HAP-1 (cell line): ENCODE measurements at regions not wholly inside any gene's neighbourhood (a gene's known extent, or its start where the extent isn't known, plus 50 kb on each side); places are given as distances from the start of the nearest gene placed in this dataset.

Experiments
- DNase-seq, 2 experiments: peaks; one replicate each; pipeline ENCODE4 v3.0.0-alpha.2; 2016 to 2020; ENCODE audit warnings: low spot score in 2 of 2
- H3K27me3 ChIP-seq: fragments of 250-450 bp; sonication (Bioruptor Pico); 2 replicates; pipeline ENCODE4 v1.5.1; 2020; ENCODE audit warnings: low read depth, mild to moderate bottlenecking, moderate library complexity
- H3K36me3 ChIP-seq: fragments of 250-450 bp; sonication (Bioruptor Pico); replicated peaks from 2 replicates; pipeline ENCODE4 v1.5.1; 2020; ENCODE audit warnings: mild to moderate bottlenecking
- H3K4me1 ChIP-seq: fragments of 250-450 bp; sonication (Bioruptor Pico); 2 replicates; pipeline ENCODE4 v1.5.1; 2020; ENCODE audit warnings: mild to moderate bottlenecking
- H3K4me3 ChIP-seq: fragments of 250-450 bp; sonication (Bioruptor Pico); 2 replicates; pipeline ENCODE4 v1.5.1; 2020; ENCODE audit warnings: mild to moderate bottlenecking, moderate library complexity
- H3K9me3 ChIP-seq: fragments of 250-450 bp; sonication (Bioruptor Pico); 2 replicates; pipeline ENCODE4 v1.5.1; 2020; ENCODE audit warnings: mild to moderate bottlenecking, moderate library complexity
- in situ Hi-C: fragments of 300-500 bp; cut with MboI; formaldehyde crosslinking; loops from 3 replicates; pipeline ENCODE4 v1.14.3; 2020; ENCODE audit warnings: low sequenced_read_pairs, inconsistent platforms, mixed read lengths

DNA sequence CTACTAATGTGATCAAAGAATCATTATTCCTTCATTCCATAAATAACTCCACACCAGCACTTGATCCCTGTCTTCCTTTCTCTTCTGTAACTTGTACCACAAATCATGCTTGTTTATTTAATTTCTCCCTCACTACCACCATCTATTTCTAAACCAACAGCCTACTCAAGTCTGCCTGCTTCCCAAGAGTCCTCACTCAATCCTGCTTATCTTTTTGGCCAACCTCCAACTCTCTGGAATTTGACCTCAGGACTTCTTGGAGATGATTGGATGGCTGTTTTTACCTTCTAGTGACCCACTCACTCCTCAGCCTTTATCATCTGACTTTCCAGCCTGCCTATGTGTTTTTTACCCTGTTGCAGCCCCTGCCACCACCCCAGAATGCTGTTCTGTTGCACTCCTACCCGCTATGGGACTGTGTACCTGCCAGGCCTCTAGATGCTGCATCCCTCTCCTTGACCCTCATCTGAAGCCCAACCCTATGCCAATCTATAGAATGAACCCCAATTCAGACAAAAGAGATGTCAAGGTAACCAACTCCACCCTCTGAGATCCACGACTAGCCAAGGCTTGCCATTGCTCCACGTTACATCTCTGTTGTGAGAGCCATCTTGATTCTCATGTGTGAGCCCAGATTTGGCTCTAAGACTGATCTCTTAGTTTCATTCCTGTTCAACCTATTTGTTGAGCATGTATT, 150.2 kb upstream of the PLEKHG7 start:
- H3K9me3 ChIP-seq: no peaks in the 10 kb centered on the region
- no peak for DNase-seq
- in situ Hi-C loops: loop anchor here (25.0 kb wide), 1 partner anchor 1165 kb away; no protein-coding TSS in a partner anchor
- H3K27me3 ChIP-seq: no peaks in the 10 kb centered on the region
- no peaks in the 10 kb centered on the region for H3K36me3 ChIP-seq
- no peaks in the 10 kb centered on the region for H3K4me1 ChIP-seq
- H3K4me3 ChIP-seq: no peak overlapping the region

- no peaks in the 10 kb centered on the region for H3K4me1 ChIP-seq
- in situ Hi-C loops: loop anchor here (25.0 kb wide), 1 partner anchor 1165 kb away; no protein-coding TSS in a partner anchor
- DNase-seq: no peak
- no peaks in the 10 kb centered on the region for H3K27me3 ChIP-seq
- no peaks in the 10 kb centered on the region for H3K9me3 ChIP-seq
- H3K36me3 ChIP-seq: no peaks in the 10 kb centered on the region
- H3K4me3 ChIP-seq: no peak overlapping the region
Measured at GRCh38 chr12:92551853-92552397, 150.9 kb upstream of the PLEKHG7 start.

DNA sequence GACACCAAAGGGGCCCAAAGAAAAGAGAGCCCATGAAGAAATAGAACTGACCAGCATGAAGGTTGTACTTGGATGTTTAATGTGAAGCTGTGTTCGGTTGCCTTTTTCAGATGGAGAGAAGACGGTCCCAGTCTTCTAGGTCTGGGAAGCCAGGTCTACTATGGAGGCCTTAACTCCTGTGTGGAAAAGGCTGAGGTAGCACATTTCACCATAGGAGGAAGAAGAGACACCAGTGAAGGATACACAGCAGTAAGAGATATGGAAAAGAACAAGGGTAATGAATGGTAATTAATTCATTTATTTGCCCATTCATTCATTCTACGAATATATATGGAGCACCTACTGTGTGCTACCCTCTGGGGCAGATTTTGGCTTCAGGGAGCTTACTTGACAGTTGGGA, 151.6 kb upstream of the PLEKHG7 start:
- in situ Hi-C loops: loop anchor here (25.0 kb wide), 1 partner anchor 1164 kb away; no protein-coding TSS in a partner anchor
- no peak for DNase-seq

GRCh38 chr12:92550661-92551060, 152.1 kb upstream of the PLEKHG7 start:
- no peaks in the 10 kb centered on the region for H3K36me3 ChIP-seq
- in situ Hi-C loops: loop anchor here (25.0 kb wide), 1 partner anchor 1163 kb away; no protein-coding TSS in a partner anchor

More for the DNA sequence above, 151.6 kb upstream of the PLEKHG7 start:
- H3K36me3 ChIP-seq: no peaks in the 10 kb centered on the region
- no peak overlapping the region for H3K4me3 ChIP-seq
- no peaks in the 10 kb centered on the region for H3K27me3 ChIP-seq
- H3K4me1 ChIP-seq: no peaks in the 10 kb centered on the region
- H3K9me3 ChIP-seq: no peaks in the 10 kb centered on the region

GRCh38 chr12:92550254-92550653, 152.5 kb upstream of the PLEKHG7 start:
- no peaks in the 10 kb centered on the region for H3K9me3 ChIP-seq
- in situ Hi-C loops: loop anchor here (25.0 kb wide), 1 partner anchor 1163 kb away; no protein-coding TSS in a partner anchor

More at GRCh38 chr12:92550661-92551060, 152.1 kb upstream of the PLEKHG7 start:
- Histone ChIP-seq H3K4me3 (no peak overlapping the region), H3K9me3 (no peaks in the 10 kb centered on the region), H3K4me1 (no peaks in the 10 kb centered on the region), H3K27me3 (no peaks in the 10 kb centered on the region)
- DNase-seq: no peak

GRCh38 chr12:92549516-92549915, 153.3 kb upstream of the PLEKHG7 start:
- no peak overlapping the region for H3K4me3 ChIP-seq
- no peaks in the 10 kb centered on the region for H3K36me3 ChIP-seq
- no peak for DNase-seq
- in situ Hi-C loops: no loop called here
- H3K4me1 ChIP-seq: no peaks in the 10 kb centered on the region
- no peaks in the 10 kb centered on the region for H3K27me3 ChIP-seq
- H3K9me3 ChIP-seq: no peaks in the 10 kb centered on the region

More at GRCh38 chr12:92550254-92550653, 152.5 kb upstream of the PLEKHG7 start:
- Histone ChIP-seq H3K4me3 (no peak overlapping the region), H3K36me3 (no peaks in the 10 kb centered on the region), H3K27me3 (no peaks in the 10 kb centered on the region), H3K4me1 (no peaks in the 10 kb centered on the region)
- no peak for DNase-seq

- Histone ChIP-seq H3K9me3 (no peaks in the 10 kb centered on the region), H3K36me3 (no peaks in the 10 kb centered on the region), H3K4me1 (no peaks in the 10 kb centered on the region), H3K4me3 (no peak overlapping the region), H3K27me3 (no peaks in the 10 kb centered on the region)
- no peak for DNase-seq
- in situ Hi-C loops: no loop called here
Measured at GRCh38 chr12:92547906-92548305, 154.9 kb upstream of the PLEKHG7 start.

DNA sequence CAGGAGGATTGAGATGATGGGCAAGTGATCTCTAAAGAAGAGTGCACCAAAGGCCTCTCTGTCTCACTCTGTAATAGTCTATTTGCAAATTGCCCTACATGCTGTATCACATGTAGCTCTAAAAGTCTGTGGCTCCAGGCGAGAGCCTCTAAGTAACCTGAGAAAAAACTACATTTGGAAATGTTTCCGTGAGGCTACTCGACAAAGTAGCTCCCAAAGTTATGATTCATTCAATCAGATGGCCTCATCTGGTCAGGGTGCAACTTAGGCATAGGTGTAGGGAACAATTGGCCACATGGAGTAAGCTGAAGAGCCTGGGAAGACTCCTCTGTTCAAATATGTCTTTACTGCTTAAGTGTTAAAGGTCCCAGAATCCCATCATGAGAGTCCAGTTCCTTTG, 155.4 kb upstream of the PLEKHG7 start:
- Histone ChIP-seq H3K36me3 (no peaks in the 10 kb centered on the region), H3K4me3 (no peak overlapping the region), H3K4me1 (no peaks in the 10 kb centered on the region), H3K9me3 (no peaks in the 10 kb centered on the region), H3K27me3 (no peaks in the 10 kb centered on the region)
- in situ Hi-C loops: no loop called here
- no peak for DNase-seq

GRCh38 chr12:92546635-92547348, 156.0 kb upstream of the PLEKHG7 start:
- no peak for DNase-seq

GRCh38 chr12:92546259-92546634, 156.5 kb upstream of the PLEKHG7 start:
- H3K36me3 ChIP-seq: no peaks in the 10 kb centered on the region
- H3K4me3 ChIP-seq: no peak overlapping the region
- no peaks in the 10 kb centered on the region for H3K27me3 ChIP-seq
- no peak for DNase-seq
- in situ Hi-C loops: no loop called here
- no peaks in the 10 kb centered on the region for H3K4me1 ChIP-seq
- no peaks in the 10 kb centered on the region for H3K9me3 ChIP-seq

More at GRCh38 chr12:92546635-92547348, 156.0 kb upstream of the PLEKHG7 start:
- Histone ChIP-seq H3K4me3 (no peak overlapping the region), H3K9me3 (no peaks in the 10 kb centered on the region), H3K36me3 (no peaks in the 10 kb centered on the region), H3K27me3 (no peaks in the 10 kb centered on the region), H3K4me1 (no peaks in the 10 kb centered on the region)
- in situ Hi-C loops: no loop called here

GRCh38 chr12:92544322-92544721, 158.5 kb upstream of the PLEKHG7 start:
- Histone ChIP-seq H3K4me1 (no peaks in the 10 kb centered on the region), H3K27me3 (no peaks in the 10 kb centered on the region), H3K4me3 (no peak overlapping the region), H3K9me3 (no peaks in the 10 kb centered on the region), H3K36me3 (no peaks in the 10 kb centered on the region)
- in situ Hi-C loops: no loop called here
- no peak for DNase-seq

DNA sequence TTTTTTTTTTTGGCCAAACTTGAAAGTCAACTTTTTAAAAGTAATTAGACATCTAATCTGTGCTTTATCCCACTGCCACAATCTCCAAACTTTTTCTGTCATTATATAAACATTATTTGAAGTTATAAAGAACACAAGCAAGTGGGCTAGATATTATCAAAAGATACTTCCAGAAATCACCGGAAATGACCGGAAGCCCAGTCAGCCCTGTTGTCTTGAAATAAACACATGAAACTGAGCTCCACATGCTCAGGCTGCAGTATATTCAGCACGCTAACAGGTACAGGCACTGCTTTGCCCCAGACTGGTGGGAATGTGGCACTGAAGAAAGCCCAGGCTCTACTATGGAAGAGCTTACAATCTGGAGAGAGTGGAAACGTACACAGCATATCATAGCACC, 158.9 kb upstream of the PLEKHG7 start:
- no peak for DNase-seq
- H3K36me3 ChIP-seq: no peaks in the 10 kb centered on the region
- H3K4me1 ChIP-seq: no peaks in the 10 kb centered on the region
- in situ Hi-C loops: no loop called here
- no peaks in the 10 kb centered on the region for H3K9me3 ChIP-seq
- no peaks in the 10 kb centered on the region for H3K27me3 ChIP-seq
- H3K4me3 ChIP-seq: no peak overlapping the region

DNA sequence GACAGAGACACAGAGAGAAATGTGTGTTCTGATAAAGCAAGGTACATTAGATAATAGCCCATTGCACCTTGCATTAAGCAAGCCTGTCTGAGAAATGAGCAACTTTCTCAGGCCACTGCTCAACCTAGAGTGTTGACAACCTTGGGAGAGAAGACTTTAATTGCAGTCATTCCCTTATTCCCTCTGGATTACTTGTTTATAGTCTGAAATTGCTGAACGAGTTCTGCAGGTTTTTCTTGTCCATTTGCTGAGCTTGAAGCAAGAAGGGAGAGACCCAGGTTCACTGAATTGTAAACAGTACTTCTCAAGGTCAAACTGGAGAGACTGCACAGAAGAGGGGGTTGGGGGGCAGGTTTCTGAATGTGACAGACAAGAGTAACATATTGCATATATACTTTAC, 159.4 kb upstream of the PLEKHG7 start:
- DNase-seq: no peak
- no peak overlapping the region for H3K4me3 ChIP-seq
- H3K9me3 ChIP-seq: no peaks in the 10 kb centered on the region
- H3K27me3 ChIP-seq: no peaks in the 10 kb centered on the region
- H3K4me1 ChIP-seq: no peaks in the 10 kb centered on the region
- in situ Hi-C loops: no loop called here
- no peaks in the 10 kb centered on the region for H3K36me3 ChIP-seq

DNA sequence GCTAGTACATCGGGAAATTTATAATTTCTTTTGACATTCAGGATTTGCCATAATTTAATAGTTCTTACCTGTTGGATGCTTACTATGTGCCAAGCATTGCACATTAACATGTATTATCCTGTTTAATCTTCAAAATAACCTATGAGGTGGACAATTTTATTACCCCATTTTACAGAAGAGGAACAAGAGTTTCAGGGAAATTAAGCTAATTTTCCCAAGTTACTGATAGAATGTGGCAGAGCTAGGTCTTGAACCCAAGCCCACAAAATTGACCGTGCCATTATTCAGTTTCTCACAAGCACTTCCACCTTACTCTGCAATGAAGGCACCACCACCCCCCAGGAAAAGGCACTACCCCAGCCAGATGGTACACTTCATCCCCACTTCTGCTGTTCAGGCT, 161.1 kb upstream of the PLEKHG7 start:
- Histone ChIP-seq H3K36me3 (no peaks in the 10 kb centered on the region), H3K4me1 (no peaks in the 10 kb centered on the region), H3K27me3 (no peaks in the 10 kb centered on the region), H3K4me3 (no peak overlapping the region), H3K9me3 (no peaks in the 10 kb centered on the region)
- DNase-seq: no peak
- in situ Hi-C loops: no loop called here
